ENCODE measurements at regions not wholly inside any gene's neighbourhood (a gene's known extent, or its start where the extent isn't known, plus 50 kb on each side); places are given as distances from the start of the nearest gene placed in this dataset.

- TF ChIP-seq, protein P1, sequence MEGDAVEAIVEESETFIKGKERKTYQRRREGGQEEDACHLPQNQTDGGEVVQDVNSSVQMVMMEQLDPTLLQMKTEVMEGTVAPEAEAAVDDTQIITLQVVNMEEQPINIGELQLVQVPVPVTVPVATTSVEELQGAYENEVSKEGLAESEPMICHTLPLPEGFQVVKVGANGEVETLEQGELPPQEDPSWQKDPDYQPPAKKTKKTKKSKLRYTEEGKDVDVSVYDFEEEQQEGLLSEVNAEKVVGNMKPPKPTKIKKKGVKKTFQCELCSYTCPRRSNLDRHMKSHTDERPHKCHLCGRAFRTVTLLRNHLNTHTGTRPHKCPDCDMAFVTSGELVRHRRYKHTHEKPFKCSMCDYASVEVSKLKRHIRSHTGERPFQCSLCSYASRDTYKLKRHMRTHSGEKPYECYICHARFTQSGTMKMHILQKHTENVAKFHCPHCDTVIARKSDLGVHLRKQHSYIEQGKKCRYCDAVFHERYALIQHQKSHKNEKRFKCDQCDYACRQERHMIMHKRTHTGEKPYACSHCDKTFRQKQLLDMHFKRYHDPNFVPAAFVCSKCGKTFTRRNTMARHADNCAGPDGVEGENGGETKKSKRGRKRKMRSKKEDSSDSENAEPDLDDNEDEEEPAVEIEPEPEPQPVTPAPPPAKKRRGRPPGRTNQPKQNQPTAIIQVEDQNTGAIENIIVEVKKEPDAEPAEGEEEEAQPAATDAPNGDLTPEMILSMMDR (IDR thresholded peaks at IDR 0.05; ENCODE audit: borderline replicate concordance, extremely low read depth, low read length, poor library complexity, severe bottlenecking), result no peak
- TF ChIP-seq EZH2 (IDR thresholded peaks at IDR 0.05; ENCODE audit: borderline replicate concordance, low read depth, low read length, severe bottlenecking), result no peak
Observed at GRCh38 chr6:167475947-167476346, 151.1 kb downstream of the TTLL2 start.
